ENCODE measurements at regions not wholly inside any gene's neighbourhood (a gene's known extent, or its start where the extent isn't known, plus 50 kb on each side); places are given as distances from the start of the nearest gene placed in this dataset.

DNA sequence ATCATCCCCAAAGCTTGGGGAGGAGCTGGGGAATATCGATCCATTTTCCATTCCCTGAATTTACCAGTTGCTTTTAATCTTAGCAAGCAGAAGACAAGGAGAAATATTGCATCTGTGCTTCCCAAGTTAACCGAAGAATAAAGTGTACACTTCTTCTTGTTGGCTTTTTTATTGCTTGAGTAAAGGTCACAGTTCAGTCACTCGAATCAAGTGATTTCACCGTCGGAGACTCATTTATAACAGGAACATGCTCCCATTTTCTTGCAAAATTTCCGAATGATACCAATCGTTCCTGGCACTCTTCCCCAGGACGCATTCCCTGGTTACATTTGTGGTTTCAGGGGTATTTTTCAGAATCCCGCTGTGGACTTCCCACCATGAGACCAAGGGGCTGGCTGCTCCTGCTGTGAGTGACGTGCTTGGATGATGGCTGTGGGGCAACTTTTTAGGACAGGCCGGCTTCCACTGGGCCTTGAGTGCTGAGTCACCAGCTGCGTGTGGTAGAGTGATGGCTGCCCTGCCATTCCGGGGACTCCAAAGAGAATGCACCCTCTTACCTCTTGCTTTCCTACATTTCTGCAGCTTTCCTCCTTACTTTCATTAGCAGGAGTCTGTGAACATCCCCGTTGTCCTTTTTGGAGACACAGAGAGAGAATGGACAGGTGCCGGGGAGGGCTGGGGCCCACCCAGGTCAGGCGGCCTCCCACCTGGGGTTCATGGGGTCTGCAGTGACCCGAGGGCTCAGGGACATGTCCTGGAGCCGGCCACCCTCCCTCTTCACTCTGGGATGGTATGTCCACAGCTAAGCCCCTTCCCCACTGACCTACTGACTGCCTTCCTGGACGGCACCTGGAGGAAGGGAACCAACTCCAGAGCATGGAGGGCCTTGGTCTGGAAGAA lies 60.7 kb upstream of the HDAC4 start:
- Histone ChIP-seq H4K20me1 (ENCODE audit: control insufficient read depth, insufficient read depth) (no peaks in the 10 kb centered on the region), H3K27ac (ENCODE audit: control insufficient read depth, insufficient read depth) (no peak overlapping the region), H3K4me3 (no peak overlapping the region), H3K4me1 (ENCODE audit: control insufficient read depth, insufficient read depth, low read length) (no peaks in the 10 kb centered on the region), H3K27me3 (replicated peaks in 1 of 2; ENCODE audit: control insufficient read depth in 2 of 2, insufficient read depth in 2 of 2, low read length in 1 of 2) (no peaks in the 10 kb centered on the region; a peak in 2 of 4 replicates), H3K79me2 (ENCODE audit: control insufficient read depth, insufficient read depth, low read length) (no peaks in the 10 kb centered on the region), H3K9me3 (replicated peaks; ENCODE audit: control insufficient read depth, insufficient read depth, low read length) (no peaks in the 10 kb centered on the region), H3K9ac (ENCODE audit: control insufficient read depth, insufficient read depth, low read length) (no peak overlapping the region), H2AFZ (ENCODE audit: control insufficient read depth, low read depth, low read length) (no peak overlapping the region), H3K36me3 (ENCODE audit: control insufficient read depth in 2 of 2, insufficient read depth in 2 of 2, low read length in 1 of 2) (no peaks in the 10 kb centered on the region), H3K4me2 (ENCODE audit: control insufficient read depth, insufficient read depth) (no peak overlapping the region)
- ATAC-seq (no peak), DNase-seq (ENCODE audit: low read depth, low spot score) (no peak), FAIRE-seq (no peak)
- ChIA-PET CTCF (no interaction called here), POLR2A (no interaction called here), RAD21 (ENCODE audit: unreplicated experiment) (no interaction called here), SMC1A (ENCODE audit: uncharacterized antibody, unreplicated experiment) (no interaction called here)
- 42% methylated on average over 19 of the region's 19 CpGs for WGBS (ENCODE audit: insufficient coverage, insufficient replicate concordance, low lambda C conversion rate, missing lambda C conversion rate)
- no TSS peak for BruUV-seq (replicated peaks)
- in situ Hi-C loops (cut with MboI): no loop called here
- intact Hi-C loops (cut with micrococcal nuclease; ENCODE audit: unreplicated experiment): no loop called here
- TF ChIP-seq ZBED1 (IDR thresholded peaks at IDR 0.05; ENCODE audit: borderline replicate concordance): no peak
- TF ChIP-seq POLR2A (IDR thresholded peaks at IDR 0.05; ENCODE audit: low read depth, low read length): no peak
- TF ChIP-seq SRF (IDR thresholded peaks at IDR 0.05; ENCODE audit: low read depth in 2 of 2, low read length in 2 of 2): no peak
- no peak for TF ChIP-seq YBX1 (IDR thresholded peaks at IDR 0.05)
- TF ChIP-seq NBN (IDR thresholded peaks at IDR 0.05): no peak
- TF ChIP-seq, protein P1, sequence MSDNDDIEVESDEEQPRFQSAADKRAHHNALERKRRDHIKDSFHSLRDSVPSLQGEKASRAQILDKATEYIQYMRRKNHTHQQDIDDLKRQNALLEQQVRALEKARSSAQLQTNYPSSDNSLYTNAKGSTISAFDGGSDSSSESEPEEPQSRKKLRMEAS (IDR thresholded peaks at IDR 0.05; ENCODE audit: low read depth, low read length): no peak
- no peak for TF ChIP-seq ZBTB4 (CRISPR knock-in tag; IDR thresholded peaks at IDR 0.05)
- TF ChIP-seq GABPA (IDR thresholded peaks at IDR 0.05; ENCODE audit: low read depth): no peak
- no peak for TF ChIP-seq SIN3A (IDR thresholded peaks at IDR 0.05; ENCODE audit: low read depth, low read length)
- TF ChIP-seq ZSCAN29 (IDR thresholded peaks at IDR 0.05): no peak
- no peak for TF ChIP-seq IKZF1 (conservative IDR thresholded peaks at IDR 0.05)
- no peak for TF ChIP-seq HCFC1 (IDR thresholded peaks at IDR 0.05; ENCODE audit: low read length)
- TF ChIP-seq, protein P2, sequence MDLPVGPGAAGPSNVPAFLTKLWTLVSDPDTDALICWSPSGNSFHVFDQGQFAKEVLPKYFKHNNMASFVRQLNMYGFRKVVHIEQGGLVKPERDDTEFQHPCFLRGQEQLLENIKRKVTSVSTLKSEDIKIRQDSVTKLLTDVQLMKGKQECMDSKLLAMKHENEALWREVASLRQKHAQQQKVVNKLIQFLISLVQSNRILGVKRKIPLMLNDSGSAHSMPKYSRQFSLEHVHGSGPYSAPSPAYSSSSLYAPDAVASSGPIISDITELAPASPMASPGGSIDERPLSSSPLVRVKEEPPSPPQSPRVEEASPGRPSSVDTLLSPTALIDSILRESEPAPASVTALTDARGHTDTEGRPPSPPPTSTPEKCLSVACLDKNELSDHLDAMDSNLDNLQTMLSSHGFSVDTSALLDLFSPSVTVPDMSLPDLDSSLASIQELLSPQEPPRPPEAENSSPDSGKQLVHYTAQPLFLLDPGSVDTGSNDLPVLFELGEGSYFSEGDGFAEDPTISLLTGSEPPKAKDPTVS (IDR thresholded peaks at IDR 0.05; ENCODE audit: low read depth, low read length): no peak
- TF ChIP-seq YY1 (IDR thresholded peaks at IDR 0.05; ENCODE audit: low read depth, low read length): no peak
- no peak for TF ChIP-seq SKIL (IDR thresholded peaks at IDR 0.05; ENCODE audit: low read depth, poor library complexity, severe bottlenecking)

Measured in GM12878 (cell line).